ENCODE measurements at regions not wholly inside any gene's neighbourhood (a gene's known extent, or its start where the extent isn't known, plus 50 kb on each side); places are given as distances from the start of the nearest gene placed in this dataset.

DNA sequence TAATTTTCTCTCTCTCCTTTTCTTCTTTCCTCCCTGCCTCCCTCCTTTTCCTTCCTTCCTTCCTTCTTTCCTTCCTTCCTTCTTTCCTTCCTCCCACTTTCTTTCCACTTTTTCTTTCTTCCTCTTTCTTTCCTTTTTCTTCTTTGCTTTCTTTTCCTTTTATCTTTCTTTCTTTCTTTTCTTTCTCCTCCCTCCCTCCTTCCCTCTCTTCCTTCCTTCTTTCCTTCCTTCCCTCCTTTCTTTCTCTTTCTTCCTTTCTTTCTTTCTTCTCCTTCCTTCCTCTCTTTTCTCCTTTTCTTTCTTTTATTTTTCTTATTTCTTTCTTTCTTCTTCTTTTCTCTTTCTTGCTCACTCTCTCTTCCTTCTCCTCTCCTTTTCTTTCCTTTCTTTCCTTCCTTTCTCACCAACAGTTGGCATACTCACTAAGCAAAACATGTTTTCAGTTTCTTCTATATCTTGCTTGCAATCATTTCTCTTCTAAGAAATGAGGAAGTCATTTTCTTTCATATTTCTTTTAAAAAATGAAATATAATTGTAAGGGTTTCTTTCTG lies 97.1 kb upstream of the MAF start:
- H3K4me3 ChIP-seq (ENCODE audit: low read depth, low read length) = no peak overlapping the region

DNA sequence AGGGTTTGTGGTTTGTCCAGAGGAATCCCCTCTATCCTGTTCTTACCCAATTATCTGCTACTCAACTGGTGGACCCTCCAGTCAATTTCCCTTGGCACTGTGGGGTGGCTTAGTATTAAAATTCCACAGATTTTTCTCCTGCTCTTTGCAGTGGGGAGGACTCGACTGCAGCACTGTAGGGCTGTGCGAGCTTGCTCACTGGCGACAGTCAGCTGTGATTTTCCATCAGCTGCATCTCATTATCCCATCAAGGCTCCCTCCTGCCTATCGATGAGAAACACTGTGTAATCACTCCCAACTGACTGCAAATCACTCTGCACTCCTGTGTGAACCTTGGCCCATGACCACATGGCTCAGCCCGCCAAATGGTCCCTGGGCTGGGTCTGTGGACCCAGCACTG lies 90.5 kb upstream of the MAF start:
- no peak overlapping the region for H3K4me3 ChIP-seq (ENCODE audit: low read depth, low read length)

DNA sequence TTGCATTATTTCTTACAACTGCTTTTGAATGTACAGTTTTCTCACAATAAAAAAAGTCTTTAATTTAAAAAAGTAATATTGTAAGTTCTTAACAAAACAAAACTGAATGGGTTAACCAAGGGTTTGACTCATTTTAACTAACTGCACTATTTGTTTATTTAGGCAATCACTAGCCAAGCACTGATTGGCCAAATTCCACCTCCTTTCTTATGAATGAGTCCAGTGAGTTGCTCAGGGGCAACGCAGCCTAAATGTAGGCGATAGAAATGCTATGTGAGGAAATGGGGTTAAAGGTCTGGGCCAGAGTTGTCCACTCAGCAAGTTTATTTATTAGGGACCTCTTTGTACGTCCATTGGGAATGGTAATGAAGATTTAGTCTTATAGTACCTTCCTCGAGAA lies 89.6 kb upstream of the MAF start:
- H3K4me3 ChIP-seq (ENCODE audit: low read depth, low read length) = no peak overlapping the region

DNA sequence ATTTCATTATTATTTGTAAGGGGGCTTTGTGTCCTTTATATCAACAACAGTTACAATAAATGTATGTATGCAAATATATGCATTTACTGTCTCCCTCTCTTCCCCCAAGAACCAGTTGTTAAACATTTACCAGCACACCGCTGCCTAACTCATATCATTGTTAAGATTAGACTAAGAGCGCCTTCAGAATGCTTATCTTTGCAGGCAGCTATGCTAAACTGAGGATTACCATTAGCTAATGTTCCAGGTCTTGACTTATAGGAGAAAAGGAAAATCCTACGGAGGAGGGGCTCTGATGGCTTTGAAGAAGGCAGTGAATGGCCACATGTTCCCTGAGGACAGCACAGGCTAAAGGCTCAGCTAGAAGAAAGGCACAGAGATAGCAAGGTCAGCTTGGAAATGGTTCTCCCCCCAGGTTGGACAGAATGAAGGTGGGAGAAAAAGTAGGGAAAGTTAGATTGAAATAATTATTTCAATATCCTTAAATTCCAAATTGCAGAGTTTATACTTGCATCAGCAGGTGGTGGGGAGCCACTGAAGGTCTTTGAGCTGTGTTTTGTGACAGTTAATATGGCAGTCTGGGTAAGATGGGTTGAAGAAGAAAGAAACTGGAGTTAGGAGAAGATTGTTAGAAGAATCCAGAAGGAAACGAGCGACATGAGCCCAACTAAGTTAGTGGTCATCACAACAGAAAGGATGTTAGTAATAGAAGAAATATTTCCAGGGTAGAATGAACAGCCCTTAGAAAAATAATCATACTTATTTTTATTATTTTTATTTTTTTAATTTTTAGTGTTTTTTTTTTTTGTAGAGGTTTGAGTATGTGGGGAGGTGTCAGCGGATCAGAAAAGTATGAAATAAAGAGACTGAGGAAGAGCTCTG lies 87.0 kb upstream of the MAF start:
- no peak overlapping the region for H3K4me3 ChIP-seq (ENCODE audit: low read depth, low read length)

DNA sequence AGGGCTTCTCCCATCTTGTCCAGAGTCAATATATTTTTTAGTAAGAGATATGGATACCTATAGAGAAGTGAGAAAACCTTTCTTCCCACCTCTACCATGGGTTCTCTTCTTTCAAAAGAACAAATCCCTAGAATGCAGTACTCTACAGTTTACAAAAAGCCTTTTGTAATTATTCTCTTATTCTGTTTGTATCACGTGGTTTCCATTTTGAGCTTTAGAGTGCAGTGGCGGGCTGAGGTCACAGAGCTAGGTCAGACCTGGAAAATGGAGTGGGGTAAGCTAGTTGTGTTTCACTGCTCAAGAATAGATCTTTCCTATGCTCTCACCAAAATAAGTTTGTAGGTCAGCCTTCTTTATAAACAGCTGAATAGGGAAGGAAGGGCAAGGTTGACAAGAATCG lies 85.3 kb upstream of the MAF start:
- no peak overlapping the region for H3K4me3 ChIP-seq (ENCODE audit: low read depth, low read length)

DNA sequence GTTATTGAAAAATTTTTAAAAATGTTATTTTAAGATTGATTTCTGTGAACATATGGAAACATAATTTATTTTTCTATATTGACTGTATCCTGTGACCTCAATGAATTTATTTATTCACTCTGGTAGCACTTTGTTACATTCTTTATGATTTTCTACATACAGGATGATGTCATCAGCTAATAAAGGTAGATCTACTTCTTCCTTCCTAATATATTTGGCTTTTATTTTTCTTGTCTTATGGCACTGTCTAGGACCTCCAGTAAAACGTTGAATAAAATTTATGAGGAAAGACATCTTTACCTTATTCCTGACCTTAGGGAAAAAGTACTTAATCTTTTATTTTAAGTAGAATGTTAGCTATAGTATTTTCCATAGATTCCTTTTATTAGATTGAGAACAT lies 78.8 kb upstream of the MAF start:
- no peak overlapping the region for H3K4me3 ChIP-seq (ENCODE audit: low read depth, low read length)

DNA sequence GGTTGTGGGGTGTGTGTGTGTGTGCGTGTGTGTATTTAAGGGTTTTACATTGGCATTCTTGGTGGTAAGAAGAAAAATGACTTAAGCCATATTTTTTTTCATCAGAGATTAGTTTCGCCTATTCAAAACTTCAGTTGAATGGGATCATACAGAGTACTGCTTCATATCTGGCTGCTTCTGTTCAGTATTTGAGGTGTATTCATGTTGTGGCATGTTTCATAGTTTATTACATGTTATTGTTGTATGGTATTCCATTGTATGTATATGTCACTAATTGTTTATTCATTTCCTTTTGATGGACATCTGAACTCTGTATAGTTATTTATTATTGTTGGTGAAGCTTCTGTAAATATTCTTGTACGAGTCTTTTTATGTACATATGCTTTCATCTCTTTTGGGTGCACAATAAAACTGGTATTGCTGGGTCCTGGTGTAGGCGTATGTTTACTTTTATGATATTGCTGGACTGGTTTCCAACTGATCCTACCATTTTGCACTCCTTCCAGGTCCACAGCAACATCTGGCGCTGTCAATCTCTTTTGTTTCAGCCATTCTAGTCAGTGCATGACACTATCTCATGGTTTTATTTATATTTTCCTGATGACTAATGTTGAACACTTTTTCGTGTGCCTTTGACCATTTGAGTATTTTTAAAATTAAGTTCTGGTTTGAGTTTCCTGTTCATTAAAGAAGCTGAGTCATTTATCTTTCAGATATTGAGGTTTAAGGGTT lies 77.4 kb upstream of the MAF start:
- H3K4me3 ChIP-seq (ENCODE audit: low read depth, low read length) = no peak overlapping the region

DNA sequence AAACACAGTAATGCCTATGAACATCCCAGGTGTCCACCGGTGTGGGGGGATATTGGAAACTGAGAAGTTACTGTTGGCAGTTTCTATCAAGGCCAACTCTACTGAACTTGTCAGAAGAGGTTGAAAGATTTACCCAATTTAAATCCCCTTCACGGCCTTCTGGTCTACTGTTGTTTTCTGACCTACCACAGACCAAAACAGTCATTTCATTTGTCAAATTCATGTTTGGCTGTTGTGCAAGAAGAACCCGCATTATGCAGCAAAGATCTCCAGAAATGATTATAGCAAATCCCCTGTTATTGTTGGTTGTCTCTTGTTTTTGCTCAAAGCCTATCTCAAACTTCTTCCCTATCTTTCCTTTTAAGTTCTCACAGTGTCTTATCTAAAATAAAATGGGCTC lies 73.1 kb upstream of the MAF start:
- no peak overlapping the region for H3K4me3 ChIP-seq (ENCODE audit: low read depth, low read length)

DNA sequence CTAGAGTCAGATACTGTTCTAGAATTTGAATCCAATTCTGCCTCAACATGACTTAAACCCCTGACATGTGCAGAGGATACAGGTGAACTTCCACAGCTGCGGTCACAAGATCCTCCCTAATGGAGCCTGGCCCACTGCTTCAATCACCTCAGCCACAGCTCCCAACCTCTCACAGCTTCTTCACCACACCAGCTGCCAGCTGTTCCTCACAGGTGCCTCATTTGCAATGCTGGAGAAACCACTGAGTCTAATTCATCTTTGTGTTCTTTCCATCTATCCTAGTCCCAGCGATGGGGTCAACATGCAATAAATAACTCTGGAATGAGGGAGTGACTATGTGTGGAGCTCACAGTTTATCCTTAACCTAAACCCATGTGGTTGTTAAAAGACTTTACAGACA lies 72.0 kb upstream of the MAF start:
- no peak overlapping the region for H3K4me3 ChIP-seq (ENCODE audit: low read depth, low read length)

DNA sequence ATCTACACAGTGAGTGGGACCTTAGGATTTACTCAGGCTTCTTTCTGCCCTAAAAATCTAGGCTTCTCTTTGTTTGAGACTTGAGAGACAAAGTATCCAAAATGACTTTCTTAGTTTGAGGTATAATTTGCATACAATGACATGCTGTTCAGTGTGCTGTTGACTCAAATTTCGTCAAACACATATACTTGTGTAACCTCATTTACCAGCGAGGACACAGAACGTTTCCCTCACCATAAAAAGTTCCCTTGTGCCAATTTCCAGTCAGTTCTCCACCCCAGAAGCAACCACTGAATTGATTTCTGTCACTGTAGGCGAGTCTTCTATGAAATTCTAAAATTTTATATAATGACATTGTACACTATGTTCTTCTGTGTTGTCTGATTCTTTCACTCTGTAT lies 68.0 kb upstream of the MAF start:
- no peak overlapping the region for H3K4me3 ChIP-seq (ENCODE audit: low read depth, low read length)

DNA sequence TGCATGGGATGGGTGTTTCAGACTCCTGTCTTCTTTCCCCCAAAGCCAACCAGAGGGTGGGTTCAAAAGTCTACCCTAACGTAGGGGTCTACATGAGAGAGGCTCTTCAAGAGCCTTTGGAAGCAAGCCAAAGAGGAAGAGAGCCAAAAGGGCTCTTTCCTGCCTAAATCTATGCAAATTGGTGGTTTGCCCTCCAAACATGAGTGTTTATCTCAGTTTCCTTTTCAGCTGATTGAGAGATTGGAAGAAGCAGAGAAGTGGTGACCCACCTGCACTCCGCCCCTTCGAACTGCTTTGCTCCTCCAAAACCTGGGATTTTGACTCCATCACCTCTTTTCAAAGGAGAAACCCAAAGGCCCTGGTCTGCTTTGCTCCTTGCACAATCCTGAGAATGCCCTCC lies 65.4 kb upstream of the MAF start:
- H3K4me3 ChIP-seq (ENCODE audit: low read depth, low read length) = no peak overlapping the region

DNA sequence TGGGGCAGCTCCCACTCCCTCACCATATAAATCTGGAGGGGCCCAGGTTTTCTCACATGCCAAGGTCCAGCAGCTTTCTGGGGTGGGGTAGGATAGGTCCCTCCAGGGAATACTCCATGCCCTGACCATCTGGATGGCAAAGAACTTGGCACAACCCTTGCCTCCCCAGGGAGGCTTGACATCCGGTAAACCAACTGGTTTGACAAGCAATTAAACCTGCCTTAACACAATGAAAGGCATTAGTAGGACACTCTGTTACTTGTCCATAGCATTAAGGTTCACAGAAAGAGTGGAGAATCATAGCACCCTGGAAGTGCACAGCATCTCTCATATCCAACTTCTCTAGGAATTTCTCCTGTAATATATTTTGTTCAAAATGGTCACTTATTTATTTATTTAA lies 63.9 kb upstream of the MAF start:
- H3K4me3 ChIP-seq (ENCODE audit: low read depth, low read length) = no peak overlapping the region

DNA sequence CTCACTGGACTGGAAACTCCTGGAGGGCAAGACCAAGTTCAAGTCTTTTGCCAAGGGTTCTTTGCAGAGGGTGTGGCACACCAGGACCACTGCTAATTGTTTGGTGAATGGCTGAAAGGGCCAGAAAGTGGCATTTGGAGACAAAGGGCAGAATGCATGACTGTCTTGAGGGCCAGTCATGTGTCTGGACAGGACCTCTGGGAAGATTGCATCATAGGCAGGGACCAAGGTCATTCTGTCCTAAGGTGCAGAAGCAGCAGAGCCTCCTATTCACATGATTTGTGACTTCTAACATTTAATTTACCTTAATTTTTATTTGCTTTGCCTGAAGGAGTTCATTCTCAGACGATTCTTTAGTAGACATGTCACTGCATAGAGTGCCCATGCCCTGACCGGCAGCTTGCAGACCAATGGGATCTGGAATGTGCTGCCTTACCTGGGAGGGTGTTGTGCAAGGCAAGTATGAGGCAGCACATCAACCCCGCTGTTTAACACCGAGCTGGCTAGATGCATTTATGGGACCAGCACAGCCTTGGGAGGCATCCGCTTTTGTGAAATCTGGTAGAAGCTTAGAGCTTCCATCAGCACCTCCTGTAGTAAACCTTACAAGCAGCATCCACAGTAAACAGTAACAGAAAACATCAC lies 62.3 kb upstream of the MAF start:
- no peak overlapping the region for H3K4me3 ChIP-seq (ENCODE audit: low read depth, low read length)

DNA sequence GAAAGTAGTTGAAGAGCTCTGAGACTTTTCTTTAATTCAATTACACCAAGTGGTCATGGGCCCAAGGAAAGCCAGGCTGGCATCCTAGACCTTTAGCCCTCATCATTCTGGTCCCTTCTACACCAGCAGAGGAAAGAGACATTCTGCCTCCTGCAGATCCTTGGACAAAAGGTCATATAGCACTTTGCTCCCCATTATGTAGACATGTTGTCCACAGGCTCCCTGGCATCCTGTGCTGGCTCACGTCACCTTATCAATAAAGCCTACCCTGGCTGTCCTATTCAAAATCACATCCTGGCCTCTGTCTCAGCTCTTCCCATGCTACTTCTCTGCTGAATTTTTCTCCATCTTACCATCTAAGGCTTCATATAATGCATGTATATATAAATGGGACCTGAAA lies 61.6 kb upstream of the MAF start:
- H3K4me3 ChIP-seq (ENCODE audit: low read depth, low read length) = no peak overlapping the region

DNA sequence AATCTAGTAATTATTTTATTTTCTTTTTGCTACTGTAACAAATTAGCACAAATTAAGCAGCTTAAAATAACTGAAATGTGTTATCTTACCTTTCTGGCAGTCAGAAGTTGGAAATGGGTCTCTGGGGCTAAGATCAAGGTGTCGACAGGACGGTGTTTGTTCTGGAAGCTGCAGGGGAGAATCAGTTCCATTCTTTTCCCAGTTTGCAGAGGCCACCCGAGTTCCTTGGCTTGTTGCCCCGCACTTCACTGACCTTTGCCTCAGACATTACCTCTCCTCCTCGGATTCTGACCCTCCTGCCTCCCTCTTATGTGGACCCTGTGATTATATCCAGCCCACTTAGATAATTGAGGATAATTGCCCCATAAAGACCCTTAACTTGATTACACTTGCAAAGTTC lies 61.0 kb upstream of the MAF start:
- H3K4me3 ChIP-seq (ENCODE audit: low read depth, low read length) = no peak overlapping the region

DNA sequence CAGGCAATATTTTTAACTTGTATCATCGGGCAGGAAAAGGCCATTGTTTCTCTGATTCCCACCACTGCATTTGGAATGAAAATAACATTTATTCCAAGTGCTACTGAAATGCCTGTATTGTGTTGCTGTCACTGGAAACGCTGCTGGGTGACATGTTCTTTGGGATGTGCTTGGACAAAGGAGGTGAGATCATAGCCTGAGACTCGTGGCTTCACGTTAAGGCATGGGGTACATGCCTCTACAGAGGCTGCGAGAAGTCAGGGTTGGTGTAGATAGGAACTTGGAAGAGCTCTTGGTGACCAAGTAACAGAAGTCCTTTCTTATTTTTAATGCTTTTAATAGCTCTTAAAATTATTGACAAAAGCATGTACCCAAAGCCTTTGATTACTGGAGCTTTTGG lies 58.8 kb upstream of the MAF start:
- no peak overlapping the region for H3K4me3 ChIP-seq (ENCODE audit: low read depth, low read length)

DNA sequence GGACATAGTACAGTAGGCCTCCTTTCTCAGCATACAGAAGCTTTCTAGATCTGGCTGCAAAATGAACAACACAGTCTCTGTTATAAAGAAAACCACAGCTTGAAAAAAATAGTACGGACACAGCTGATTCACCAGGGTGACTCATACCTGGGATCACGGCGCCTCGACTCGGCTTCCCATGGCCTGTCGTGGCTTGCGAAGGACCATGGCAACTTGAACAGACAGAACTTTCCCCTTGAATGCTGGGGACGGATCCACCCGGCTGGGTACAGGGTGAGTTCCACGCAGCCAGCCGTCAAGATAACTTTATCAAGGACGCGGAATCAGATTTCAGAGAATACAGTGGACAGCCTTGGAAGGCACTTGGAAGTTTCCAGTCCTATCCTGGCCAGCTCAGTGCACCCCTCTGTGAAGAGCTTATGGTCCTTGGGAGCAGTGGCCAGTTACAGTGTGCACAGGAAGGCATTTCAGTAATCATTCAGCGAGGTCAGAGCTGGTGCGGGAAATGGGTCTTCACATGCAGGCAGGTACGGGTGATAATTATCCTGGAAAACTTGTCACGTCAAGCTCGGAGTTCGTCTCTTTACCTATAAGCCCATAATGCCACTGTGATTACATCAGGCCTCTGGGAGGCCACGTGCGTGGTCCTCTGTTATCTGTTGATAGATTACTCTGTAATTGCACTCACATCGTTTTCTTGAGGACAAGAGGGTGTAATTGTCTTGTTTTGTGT lies 57.9 kb upstream of the MAF start:
- H3K4me3 ChIP-seq (ENCODE audit: low read depth, low read length) = no peak overlapping the region

DNA sequence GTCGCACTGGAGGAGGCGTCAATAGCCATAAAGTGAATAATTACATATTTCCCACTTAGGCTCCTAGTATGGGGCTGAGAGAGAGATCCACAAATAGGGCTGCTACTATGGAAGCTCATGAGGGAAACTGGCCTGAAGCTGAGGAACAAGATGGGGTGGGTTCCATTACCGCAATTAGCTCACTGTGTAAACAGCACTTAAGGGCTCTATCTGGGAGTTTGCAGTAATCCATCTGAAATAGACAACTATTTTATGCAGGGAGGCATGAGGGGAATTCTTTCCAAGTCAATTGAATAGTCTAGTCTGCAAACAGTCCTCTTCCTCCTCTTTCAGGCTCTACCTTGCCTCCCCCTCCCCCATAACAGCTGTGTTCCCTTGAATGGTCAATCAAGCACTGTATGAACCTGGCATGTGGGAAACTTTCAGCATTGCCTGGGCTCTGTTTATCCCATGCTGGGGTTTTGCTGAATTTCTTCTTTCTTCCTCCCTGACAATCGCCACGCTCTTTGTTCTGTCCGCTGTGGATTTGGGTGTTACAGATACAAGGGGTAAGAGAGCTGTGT lies 56.1 kb upstream of the MAF start:
- H3K4me3 ChIP-seq (ENCODE audit: low read depth, low read length) = no peak overlapping the region

DNA sequence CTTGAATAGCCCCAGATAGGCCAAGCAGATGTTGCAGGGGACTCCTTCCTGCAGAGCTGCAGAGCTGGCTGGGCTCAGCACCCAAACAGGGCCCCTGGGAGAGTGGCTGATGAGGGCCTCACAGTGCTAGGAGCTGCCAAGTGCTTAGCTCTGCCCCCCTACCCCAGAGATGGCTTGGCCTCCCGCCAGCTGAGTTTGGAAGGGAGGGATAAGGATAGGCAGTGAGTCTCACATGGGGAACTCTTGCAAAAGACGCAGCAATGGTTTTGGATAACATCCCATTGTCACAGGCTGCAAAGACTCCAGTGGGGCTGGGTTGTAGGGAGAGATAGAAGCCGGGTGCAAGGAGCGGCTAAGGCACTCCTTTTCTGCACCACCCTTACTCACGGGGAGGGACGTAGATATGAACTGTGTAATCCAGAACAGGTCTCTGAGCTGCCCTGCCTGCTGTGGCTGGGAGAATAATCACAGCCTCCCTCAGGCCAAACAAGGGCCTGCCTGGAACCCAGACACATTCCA lies 52.9 kb upstream of the MAF start:
- H3K4me3 ChIP-seq (ENCODE audit: low read depth, low read length) = no peak overlapping the region

DNA sequence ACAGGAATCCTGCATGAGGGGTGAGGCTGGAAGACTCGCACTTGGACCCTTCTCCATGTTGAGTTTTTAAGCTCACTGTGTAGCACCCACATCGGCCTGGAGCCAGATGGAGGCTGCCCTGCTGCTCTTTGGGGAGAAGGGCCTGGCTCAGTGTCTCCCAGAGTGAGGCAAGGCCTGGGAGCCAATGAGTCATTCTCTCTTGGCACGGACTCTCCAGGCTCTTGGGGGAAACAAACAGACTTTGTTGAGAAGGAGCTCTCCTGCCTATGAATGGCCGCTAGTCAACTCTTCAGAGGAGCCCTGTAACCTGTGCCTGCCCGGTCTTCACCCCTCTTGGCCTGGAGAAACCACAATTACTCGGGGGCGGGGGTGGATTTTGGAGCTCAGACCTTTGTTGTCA lies 50.8 kb upstream of the MAF start:
- no peak overlapping the region for H3K4me3 ChIP-seq (ENCODE audit: low read depth, low read length)
